A673 (cell line): ENCODE measurements at regions not wholly inside any gene's neighbourhood (a gene's known extent, or its start where the extent isn't known, plus 50 kb on each side); places are given as distances from the start of the nearest gene placed in this dataset.

Experiments
- BruUV-seq: library from RNA; stranded (reverse); fragments of 400-500 nt; replicated peaks from 2 replicates; lab custom pipeline; 2021; lab: Mats Ljungman, UMichigan
- CTCF ChIA-PET: fragments of 300-600 bp; sonication (Branson Sonifier 250); formaldehyde crosslinking; loops from one replicate; lab custom pipeline; 2022; ENCODE audit warnings: antibody characterized with exemption; lab: Charles Lee
- POLR2A ChIA-PET: fragments of 300-600 bp; sonication (Branson Sonifier 250); formaldehyde crosslinking; loops from one replicate; lab custom pipeline; 2022; ENCODE audit warnings: antibody characterized with exemption; ENCODE audit not compliant: low non-redundant PET; lab: Charles Lee
- DNase-seq: peaks from one replicate; pipeline ENCODE4 v3.0.0-alpha.2; 2015; ENCODE audit warnings: low spot score
- H3K27ac ChIP-seq: fragments of 200-600 bp; sonication (generic); 2 replicates; pipeline ENCODE4 v1.5.1; 2016; ENCODE audit warnings: mixed run types, low read depth, mild to moderate bottlenecking, mixed read lengths, antibody characterized with exemption, low read length; ENCODE audit not compliant: poor library complexity, severe bottlenecking
- H3K27me3 ChIP-seq: fragments of 200-600 bp; sonication (generic); replicated peaks from 2 replicates; pipeline ENCODE4 v1.6.1; 2017; ENCODE audit warnings: mixed run types, low read depth, mild to moderate bottlenecking, mixed read lengths, antibody characterized with exemption, low read length; ENCODE audit not compliant: insufficient read depth, poor library complexity
- H3K36me3 ChIP-seq: fragments of 200-600 bp; sonication (generic); 2 replicates; pipeline ENCODE4 v1.6.1; 2016; ENCODE audit warnings: mixed run types, mild to moderate bottlenecking, mixed read lengths, antibody characterized with exemption, low read length; ENCODE audit not compliant: insufficient read depth, poor library complexity, severe bottlenecking
- H3K4me1 ChIP-seq: fragments of 200-600 bp; sonication (generic); 2 replicates; pipeline ENCODE4 v1.6.1; 2017; ENCODE audit warnings: mixed run types, mild to moderate bottlenecking, mixed read lengths, antibody characterized with exemption, low read length; ENCODE audit not compliant: insufficient read depth, poor library complexity, severe bottlenecking
- H3K4me3 ChIP-seq: fragments of 200-600 bp; sonication (generic); 2 replicates; pipeline ENCODE4 v1.5.1; 2016; ENCODE audit warnings: low read depth, mixed run types, mild to moderate bottlenecking, mixed read lengths, low read length; ENCODE audit not compliant: poor library complexity, severe bottlenecking
- H3K9me3 ChIP-seq: fragments of 200-600 bp; sonication (generic); 2 replicates; pipeline ENCODE4 v1.6.1; 2016; ENCODE audit warnings: mixed run types, low read depth, mild to moderate bottlenecking, mixed read lengths, antibody characterized with exemption, low read length; ENCODE audit not compliant: poor library complexity, severe bottlenecking
- EZH2 ChIP-seq: fragments of 200-600 bp; sonication (generic); IDR thresholded peaks from 2 replicates; pipeline ENCODE4 v1.6.1; 2017; ENCODE audit warnings: borderline replicate concordance, low read depth, mild to moderate bottlenecking, mixed read lengths, antibody characterized with exemption, low read length; ENCODE audit not compliant: poor library complexity, severe bottlenecking
- intact Hi-C: fragments of 100-400 bp; cut with micrococcal nuclease; formaldehyde crosslinking; loops from one replicate; pipeline ENCODE4 v1.10.0; 2022; ENCODE audit not compliant: unreplicated experiment
- TF ChIP-seq, protein P1 (sequence below): fragments of 300-800, 200-600 bp; sonication (generic); conservative IDR thresholded peaks from 2 replicates; pipeline ENCODE4 v1.5.1; 2017; ENCODE audit warnings: low read depth, mild to moderate bottlenecking, antibody characterized with exemption, low read length, moderate library complexity, mixed read lengths

GRCh38 chr6:101236709-101237108, 156.8 kb upstream of the GRIK2 start:
- CTCF ChIA-PET: no interaction called here
- BruUV-seq: no TSS peak
- Histone ChIP-seq H3K9me3 (no peaks in the 10 kb centered on the region), H3K4me1 (no peaks in the 10 kb centered on the region), H3K4me3 (no peak overlapping the region), H3K36me3 (no peaks in the 10 kb centered on the region), H3K27ac (no peak overlapping the region), H3K27me3 (no peaks in the 10 kb centered on the region)
- no peak for DNase-seq
- intact Hi-C loops: no loop called here
- no peak for TF ChIP-seq EZH2
- TF ChIP-seq, protein P1, sequence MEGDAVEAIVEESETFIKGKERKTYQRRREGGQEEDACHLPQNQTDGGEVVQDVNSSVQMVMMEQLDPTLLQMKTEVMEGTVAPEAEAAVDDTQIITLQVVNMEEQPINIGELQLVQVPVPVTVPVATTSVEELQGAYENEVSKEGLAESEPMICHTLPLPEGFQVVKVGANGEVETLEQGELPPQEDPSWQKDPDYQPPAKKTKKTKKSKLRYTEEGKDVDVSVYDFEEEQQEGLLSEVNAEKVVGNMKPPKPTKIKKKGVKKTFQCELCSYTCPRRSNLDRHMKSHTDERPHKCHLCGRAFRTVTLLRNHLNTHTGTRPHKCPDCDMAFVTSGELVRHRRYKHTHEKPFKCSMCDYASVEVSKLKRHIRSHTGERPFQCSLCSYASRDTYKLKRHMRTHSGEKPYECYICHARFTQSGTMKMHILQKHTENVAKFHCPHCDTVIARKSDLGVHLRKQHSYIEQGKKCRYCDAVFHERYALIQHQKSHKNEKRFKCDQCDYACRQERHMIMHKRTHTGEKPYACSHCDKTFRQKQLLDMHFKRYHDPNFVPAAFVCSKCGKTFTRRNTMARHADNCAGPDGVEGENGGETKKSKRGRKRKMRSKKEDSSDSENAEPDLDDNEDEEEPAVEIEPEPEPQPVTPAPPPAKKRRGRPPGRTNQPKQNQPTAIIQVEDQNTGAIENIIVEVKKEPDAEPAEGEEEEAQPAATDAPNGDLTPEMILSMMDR: no peak
- POLR2A ChIA-PET: no interaction called here

- no peak overlapping the region for H3K27ac ChIP-seq
- no peaks in the 10 kb centered on the region for H3K36me3 ChIP-seq
- TF ChIP-seq, protein P1: no peak
- TF ChIP-seq EZH2: no peak
- H3K27me3 ChIP-seq: no peaks in the 10 kb centered on the region
- BruUV-seq: no TSS peak
- DNase-seq: no peak
- intact Hi-C loops: no loop called here
- CTCF ChIA-PET: no interaction called here
- no peaks in the 10 kb centered on the region for H3K4me1 ChIP-seq
- no peak overlapping the region for H3K4me3 ChIP-seq
- no peaks in the 10 kb centered on the region for H3K9me3 ChIP-seq
- POLR2A ChIA-PET: no interaction called here
These were observed 152.1 kb upstream of the GRIK2 start for GRCh38 chr6:101241442-101241841.

GRCh38 chr6:101249470-101249869, 144.0 kb upstream of the GRIK2 start:
- H3K4me3 ChIP-seq: no peak overlapping the region
- no TSS peak for BruUV-seq
- intact Hi-C loops: no loop called here
- no peaks in the 10 kb centered on the region for H3K4me1 ChIP-seq
- CTCF ChIA-PET: no interaction called here
- POLR2A ChIA-PET: no interaction called here
- H3K9me3 ChIP-seq: peaks cover 22% of the 10 kb centered on the region
- no peaks in the 10 kb centered on the region for H3K36me3 ChIP-seq
- H3K27me3 ChIP-seq: no peaks in the 10 kb centered on the region
- no peak for TF ChIP-seq EZH2
- TF ChIP-seq, protein P1: no peak
- no peak overlapping the region for H3K27ac ChIP-seq
- no peak for DNase-seq
